Right lobe of liver (tissue), 6 donors: ENCODE measurements at regions not wholly inside any gene's neighbourhood (a gene's known extent, or its start where the extent isn't known, plus 50 kb on each side); places are given as distances from the start of the nearest gene placed in this dataset.

ENCODE experiments used
- ATAC-seq, 4 donors: fragments of 200-7000 bp; cut with Tn5 transposase; one replicate each; pipeline ENCODE4 v1.9.1; 2020; ENCODE audit warnings: mild to moderate bottlenecking in 4 of 4, moderate library complexity in 4 of 4
- DNase-seq, 3 donors: peaks; one replicate each; pipeline ENCODE4 v3.0.0-alpha.2; 2020
- H3K27ac ChIP-seq, 3 donors: fragments of 200-600 bp; one replicate each; pipeline ENCODE4 v1.8.0; 2022
- H3K27me3 ChIP-seq, 2 donors: fragments of 200-600 bp; one replicate each; pipeline ENCODE4 v1.8.0; 2022
- H3K36me3 ChIP-seq, 4 donors: fragments of 200-600 bp; sonication (generic) in 1 of 4; one replicate each; pipeline versions ENCODE4 v1.5.1 to v1.8.0; 2017 to 2022; ENCODE audit warnings: control low read depth in 1 of 4
- H3K4me1 ChIP-seq, 4 donors: fragments of 200-600 bp; sonication (generic) in 1 of 4; one replicate each; pipeline versions ENCODE4 v1.5.1 to v1.8.0; 2017 to 2022; ENCODE audit warnings: control low read depth in 1 of 4
- H3K4me3 ChIP-seq, 3 donors: fragments of 200-600 bp; one replicate each; pipeline ENCODE4 v1.8.0; 2022
- H3K9me3 ChIP-seq, 4 donors: fragments of 200-600 bp; sonication (generic) in 1 of 4; one replicate each; pipeline versions ENCODE4 v1.5.1 to v1.8.0; 2017 to 2022; ENCODE audit warnings: control low read depth in 1 of 4
- CTCF ChIP-seq, 4 donors: fragments of 200-600 bp in 3 of 4; fragments of 450-650 bp in 1 of 4; IDR thresholded peaks; one replicate each; pipeline versions ENCODE4 v1.5.1 to v1.8.0; 2016 to 2022; ENCODE audit warnings: antibody characterized with exemption in 4 of 4, mild to moderate bottlenecking in 2 of 4
- POLR2A ChIP-seq: fragments of 450-650 bp; IDR thresholded peaks from one replicate; pipeline ENCODE4 v1.6.1; 2017; ENCODE audit warnings: antibody characterized with exemption, mild to moderate bottlenecking
- WGBS: methylation state at CpG from one replicate; pipeline ENCODE4 v1.1.6; 2018; ENCODE audit warnings: low coverage, low lambda C conversion rate; ENCODE audit not compliant: insufficient coverage; ENCODE audit errors: missing lambda C conversion rate; 5-methylcytosine and 5-hydroxymethylcytosine counted together
- intact Hi-C, 2 donors: fragments of 100-400 bp; cut with DNase I; formaldehyde crosslinking; loops; one replicate each; pipeline versions ENCODE4 v1.11.2 to v1.14.1; 2022
- donor health status: DM: no; HTN: yes; CAD: no.
- donor health status: DM: no; HTN: no; CAD: no.
- donor health status: DM: no; HTN: no; CAD: no.
- donor health status: DM: no; HTN: yes; CAD: no.
- donor health status: DM: no; HTN: yes; CAD: no.

GRCh38 chr4:180652533-180652932 lies 1590.7 kb upstream of the TENM3 start:
- WGBS: 25% methylated on average over 1 of the region's 1 CpG
- DNase-seq: no peak
- intact Hi-C loops: no loop called here
- no peak for TF ChIP-seq CTCF (IDR thresholded peaks at IDR 0.05)
- TF ChIP-seq POLR2A: no peak
- Histone ChIP-seq H3K36me3 (no peaks in the 10 kb centered on the region), H3K27me3 (no peaks in the 10 kb centered on the region), H3K27ac (no peak overlapping the region), H3K9me3 (no peaks in the 10 kb centered on the region), H3K4me3 (no peak overlapping the region), H3K4me1 (no peaks in the 10 kb centered on the region)
- no peak for ATAC-seq

GRCh38 chr4:180655886-180656285 lies 1587.3 kb upstream of the TENM3 start:
- WGBS: 23% methylated on average over 3 of the region's 3 CpGs
- H3K36me3 ChIP-seq: no peaks in the 10 kb centered on the region
- DNase-seq (no peak), ATAC-seq (no peak)
- no peaks in the 10 kb centered on the region for H3K9me3 ChIP-seq
- H3K27me3 ChIP-seq: no peaks in the 10 kb centered on the region
- H3K4me1 ChIP-seq: no peaks in the 10 kb centered on the region
- intact Hi-C loops: no loop called here
- H3K4me3 ChIP-seq: no peak overlapping the region
- H3K27ac ChIP-seq: no peak overlapping the region
- TF ChIP-seq CTCF (IDR thresholded peaks at IDR 0.05): no peak
- no peak for TF ChIP-seq POLR2A

GRCh38 chr4:180657881-180658280 lies 1585.3 kb upstream of the TENM3 start:
- H3K36me3 ChIP-seq: no peaks in the 10 kb centered on the region
- no peaks in the 10 kb centered on the region for H3K27me3 ChIP-seq
- H3K9me3 ChIP-seq: no peaks in the 10 kb centered on the region
- ATAC-seq (no peak), DNase-seq (no peak)
- intact Hi-C loops: no loop called here
- H3K4me1 ChIP-seq: no peaks in the 10 kb centered on the region
- no peak overlapping the region for H3K4me3 ChIP-seq
- 73% methylated on average over 7 of the region's 7 CpGs for WGBS
- TF ChIP-seq CTCF (IDR thresholded peaks at IDR 0.05) (no peak), POLR2A (no peak)
- no peak overlapping the region for H3K27ac ChIP-seq

- Histone ChIP-seq H3K4me3 (no peak overlapping the region), H3K27ac (no peak overlapping the region), H3K9me3 (no peaks in the 10 kb centered on the region), H3K27me3 (no peaks in the 10 kb centered on the region), H3K4me1 (no peaks in the 10 kb centered on the region), H3K36me3 (no peaks in the 10 kb centered on the region)
- intact Hi-C loops: no loop called here
- peak in 2 of 3 donors; percentile 22 to 63 for DNase-seq
- WGBS: 7% methylated on average over 5 of the region's 5 CpGs
- ATAC-seq: peak; percentile 86 to 96 (median 90)
- TF ChIP-seq CTCF (IDR thresholded peaks at IDR 0.05) (peak; percentile 55 to 80 (median 76)), POLR2A (no peak)
Measured at GRCh38 chr4:180664766-180665368, 1578.3 kb upstream of the TENM3 start.

GRCh38 chr4:180665481-180665880 lies 1577.7 kb upstream of the TENM3 start:
- WGBS: 7% methylated on average over 2 of the region's 2 CpGs
- intact Hi-C loops: no loop called here
- Histone ChIP-seq H3K27me3 (no peaks in the 10 kb centered on the region), H3K9me3 (no peaks in the 10 kb centered on the region), H3K4me1 (no peaks in the 10 kb centered on the region), H3K4me3 (no peak overlapping the region), H3K27ac (no peak overlapping the region), H3K36me3 (no peaks in the 10 kb centered on the region)
- DNase-seq: no peak
- ATAC-seq: no peak
- TF ChIP-seq CTCF (IDR thresholded peaks at IDR 0.05): no peak
- TF ChIP-seq POLR2A: no peak
